NB4 (cell line): ENCODE measurements at regions not wholly inside any gene's neighbourhood (a gene's known extent, or its start where the extent isn't known, plus 50 kb on each side); places are given as distances from the start of the nearest gene placed in this dataset.

ENCODE experiments used
- DNase-seq: peaks from one replicate; pipeline ENCODE4 v3.0.0; 2010; ENCODE audit warnings: low read depth
- H3K4me3 ChIP-seq: one replicate; pipeline ENCODE4 v1.5.1; 2011; ENCODE audit warnings: mild to moderate bottlenecking, low read depth, low read length, moderate library complexity
- MYC ChIP-seq: IDR thresholded peaks from 2 replicates; pipeline ENCODE4 v1.6.1; 2011; ENCODE audit warnings: low read depth, low read length
- POLR2A ChIP-seq: IDR thresholded peaks from 2 replicates; pipeline ENCODE4 v1.6.1; 2011; ENCODE audit warnings: mild to moderate bottlenecking; ENCODE audit not compliant: insufficient read length; ENCODE audit errors: extremely low read depth
- TF ChIP-seq, protein P1 (sequence below): IDR thresholded peaks from one replicate; pipeline ENCODE4 v1.5.1; 2012; ENCODE audit warnings: low read depth, low read length
- TF ChIP-seq, protein P2 (sequence below): IDR thresholded peaks from 2 replicates; pipeline ENCODE4 v1.6.1; 2011; ENCODE audit warnings: low read depth, low read length

DNA sequence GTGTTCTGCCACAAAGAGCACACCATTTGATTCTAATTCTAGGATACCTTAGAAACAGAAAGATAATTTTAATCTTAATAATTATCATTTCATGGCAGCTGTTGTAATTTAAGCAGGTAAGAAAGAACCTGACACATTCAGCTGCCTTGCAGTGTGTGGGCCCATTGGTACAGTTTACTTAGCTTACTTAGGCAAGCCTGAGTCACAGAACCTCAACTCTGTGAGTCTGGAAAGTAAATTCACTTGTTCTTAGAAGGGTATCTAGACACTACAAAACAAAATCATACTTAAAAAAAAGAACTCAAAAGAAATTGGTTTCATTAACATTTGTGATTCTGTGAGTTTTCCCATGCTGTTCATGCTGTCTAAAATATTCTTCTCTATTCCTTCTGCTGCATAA, 956.3 kb upstream of the SLC39A10 start:
- DNase-seq = no peak
- no peak overlapping the region for H3K4me3 ChIP-seq
- TF ChIP-seq, protein P1, sequence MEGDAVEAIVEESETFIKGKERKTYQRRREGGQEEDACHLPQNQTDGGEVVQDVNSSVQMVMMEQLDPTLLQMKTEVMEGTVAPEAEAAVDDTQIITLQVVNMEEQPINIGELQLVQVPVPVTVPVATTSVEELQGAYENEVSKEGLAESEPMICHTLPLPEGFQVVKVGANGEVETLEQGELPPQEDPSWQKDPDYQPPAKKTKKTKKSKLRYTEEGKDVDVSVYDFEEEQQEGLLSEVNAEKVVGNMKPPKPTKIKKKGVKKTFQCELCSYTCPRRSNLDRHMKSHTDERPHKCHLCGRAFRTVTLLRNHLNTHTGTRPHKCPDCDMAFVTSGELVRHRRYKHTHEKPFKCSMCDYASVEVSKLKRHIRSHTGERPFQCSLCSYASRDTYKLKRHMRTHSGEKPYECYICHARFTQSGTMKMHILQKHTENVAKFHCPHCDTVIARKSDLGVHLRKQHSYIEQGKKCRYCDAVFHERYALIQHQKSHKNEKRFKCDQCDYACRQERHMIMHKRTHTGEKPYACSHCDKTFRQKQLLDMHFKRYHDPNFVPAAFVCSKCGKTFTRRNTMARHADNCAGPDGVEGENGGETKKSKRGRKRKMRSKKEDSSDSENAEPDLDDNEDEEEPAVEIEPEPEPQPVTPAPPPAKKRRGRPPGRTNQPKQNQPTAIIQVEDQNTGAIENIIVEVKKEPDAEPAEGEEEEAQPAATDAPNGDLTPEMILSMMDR = no peak
- TF ChIP-seq, protein P2, sequence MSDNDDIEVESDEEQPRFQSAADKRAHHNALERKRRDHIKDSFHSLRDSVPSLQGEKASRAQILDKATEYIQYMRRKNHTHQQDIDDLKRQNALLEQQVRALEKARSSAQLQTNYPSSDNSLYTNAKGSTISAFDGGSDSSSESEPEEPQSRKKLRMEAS = no peak

DNA sequence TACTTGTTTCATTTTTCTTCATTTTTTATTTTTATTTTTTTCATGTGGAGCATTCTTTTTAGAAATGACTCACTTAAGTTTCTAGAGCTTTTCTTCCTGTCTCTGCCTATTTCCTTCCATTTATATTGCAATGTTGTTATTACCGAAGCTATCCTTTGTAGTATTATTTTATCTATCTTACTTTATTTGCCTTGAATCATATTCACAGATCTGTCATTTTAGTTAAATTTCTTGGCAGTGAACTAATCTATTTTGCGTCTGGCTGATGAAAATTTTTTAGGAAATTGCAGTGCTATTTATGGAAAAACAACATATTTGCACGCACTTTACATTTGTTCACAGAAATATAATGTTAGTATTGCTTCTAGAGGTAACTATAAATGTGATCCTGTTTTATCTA, 956.9 kb upstream of the SLC39A10 start:
- DNase-seq = no peak
- TF ChIP-seq, protein P2 = no peak
- TF ChIP-seq, protein P1 = no peak
- TF ChIP-seq POLR2A = no peak
- TF ChIP-seq MYC = no peak
- no peak overlapping the region for H3K4me3 ChIP-seq

DNA sequence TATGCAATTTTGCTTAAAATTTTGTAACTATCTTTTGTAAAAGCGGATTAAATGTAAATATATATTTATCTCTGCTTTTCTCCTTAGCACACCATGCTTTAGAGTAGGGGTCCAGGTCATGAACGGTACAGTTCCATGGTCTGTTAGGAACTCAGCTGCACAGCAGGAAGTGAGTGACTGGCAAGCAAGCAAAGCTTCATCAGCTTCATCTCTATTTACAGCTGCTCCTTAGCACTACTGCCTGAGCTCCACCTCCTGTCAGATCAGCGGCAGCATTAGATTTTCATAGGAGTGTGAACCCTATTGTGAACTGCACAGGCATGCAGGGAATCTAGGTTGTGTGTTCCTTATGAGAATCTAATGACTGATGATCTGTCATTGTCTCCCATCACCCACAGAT, 959.0 kb upstream of the SLC39A10 start:
- DNase-seq = no peak
- no peak overlapping the region for H3K4me3 ChIP-seq
- TF ChIP-seq, protein P2 = no peak

DNA sequence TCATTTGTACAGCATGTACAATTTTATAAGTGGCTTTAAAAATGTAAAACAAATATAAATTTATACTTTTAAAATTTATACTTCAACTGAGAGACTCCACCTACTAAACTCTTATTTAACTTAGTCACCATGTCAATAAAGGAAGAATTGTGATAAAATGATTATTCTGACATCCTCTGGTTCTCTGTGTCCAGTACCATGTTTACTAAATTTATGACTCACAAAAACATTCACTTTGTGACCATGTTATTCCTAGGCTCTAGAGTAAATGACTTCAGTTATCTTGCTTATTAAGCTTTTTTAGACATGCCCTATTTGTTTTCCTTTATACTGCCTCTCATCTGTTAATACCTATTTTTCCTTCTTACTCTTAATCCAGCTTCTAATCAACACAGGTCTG, 959.6 kb upstream of the SLC39A10 start:
- no peak overlapping the region for H3K4me3 ChIP-seq
- TF ChIP-seq, protein P2 = no peak
- TF ChIP-seq, protein P1 = no peak
- no peak for TF ChIP-seq MYC
- TF ChIP-seq POLR2A = no peak
- no peak for DNase-seq

DNA sequence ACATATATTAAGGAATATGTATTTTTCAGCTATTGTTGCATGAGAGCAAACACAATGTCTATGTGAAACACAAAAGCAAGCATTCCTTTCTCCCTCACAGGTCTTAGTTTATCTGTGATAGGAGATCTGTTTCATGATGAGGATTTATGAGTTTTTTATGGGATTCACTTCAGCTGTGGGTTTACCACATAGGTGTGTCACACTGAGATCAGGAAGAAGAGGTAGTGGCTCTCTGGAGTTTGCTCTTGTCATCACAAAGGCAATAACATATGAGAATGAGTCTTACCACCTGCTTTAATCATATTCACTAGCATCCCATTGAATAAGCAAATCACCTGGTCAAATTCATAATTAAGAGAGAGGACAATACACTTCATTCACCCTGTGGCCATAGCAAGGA, 960.3 kb upstream of the SLC39A10 start:
- no peak for DNase-seq
- H3K4me3 ChIP-seq = no peak overlapping the region
- TF ChIP-seq POLR2A = no peak
- no peak for TF ChIP-seq MYC
- TF ChIP-seq, protein P1 = no peak
- TF ChIP-seq, protein P2 = no peak

DNA sequence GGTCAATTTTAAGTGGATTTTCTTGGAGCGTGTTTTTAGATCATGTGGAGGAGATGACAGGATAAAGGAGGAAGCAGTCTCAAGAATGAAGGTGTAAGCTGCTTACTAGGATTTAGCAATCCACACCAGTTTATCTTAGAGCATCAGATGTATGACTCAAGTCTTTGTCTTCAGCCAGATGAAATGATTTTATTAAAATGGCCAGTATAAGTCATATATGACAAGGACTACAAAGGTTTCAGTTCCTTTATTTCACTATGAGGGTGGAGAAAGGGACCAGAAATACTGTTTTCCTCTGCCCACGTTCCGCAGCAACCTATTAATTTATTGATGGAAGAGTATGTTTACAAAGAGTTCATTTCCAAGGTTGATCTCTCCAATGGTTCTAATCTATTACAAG, 970.5 kb upstream of the SLC39A10 start:
- H3K4me3 ChIP-seq = no peak overlapping the region
- DNase-seq = peak; percentile 7
- TF ChIP-seq POLR2A = no peak
- TF ChIP-seq, protein P2 = no peak
- TF ChIP-seq MYC = no peak
- TF ChIP-seq, protein P1 = no peak
